HFFc6 (cell line): ENCODE measurements at regions not wholly inside any gene's neighbourhood (a gene's known extent, or its start where the extent isn't known, plus 50 kb on each side); places are given as distances from the start of the nearest gene placed in this dataset.

Source experiments
- DNase-seq: peaks from one replicate; pipeline ENCODE4 v3.0.0-alpha.2; 2018
- H3K27ac Mint-ChIP-seq: 2 replicates; pipeline ENCODE4 v1.8.0; 2020; ENCODE audit warnings: mild to moderate bottlenecking, mixed read lengths
- H3K27me3 Mint-ChIP-seq: 2 replicates; pipeline ENCODE4 v1.8.0; 2021; ENCODE audit warnings: mild to moderate bottlenecking, moderate library complexity, mixed read lengths; ENCODE audit not compliant: insufficient read depth
- H3K36me3 Mint-ChIP-seq: 2 replicates; pipeline ENCODE4 v1.8.0; 2021; ENCODE audit warnings: low read depth, mixed read lengths
- H3K4me1 Mint-ChIP-seq: 2 replicates; pipeline ENCODE4 v1.8.0; 2020; ENCODE audit warnings: low read depth, mixed read lengths
- H3K4me3 Mint-ChIP-seq: 2 replicates; pipeline ENCODE4 v1.8.0; 2020; ENCODE audit warnings: mild to moderate bottlenecking, moderate library complexity, mixed read lengths
- H3K9me3 Mint-ChIP-seq: 2 replicates; pipeline ENCODE4 v1.8.0; 2020; ENCODE audit warnings: mild to moderate bottlenecking, mixed read lengths
- TF ChIP-seq, protein P1 (sequence below): fragments of 200-600 bp; sonication (generic); IDR thresholded peaks from 2 replicates; pipeline ENCODE4 v1.5.0; 2021; ENCODE audit warnings: antibody characterized with exemption, mild to moderate bottlenecking

DNA sequence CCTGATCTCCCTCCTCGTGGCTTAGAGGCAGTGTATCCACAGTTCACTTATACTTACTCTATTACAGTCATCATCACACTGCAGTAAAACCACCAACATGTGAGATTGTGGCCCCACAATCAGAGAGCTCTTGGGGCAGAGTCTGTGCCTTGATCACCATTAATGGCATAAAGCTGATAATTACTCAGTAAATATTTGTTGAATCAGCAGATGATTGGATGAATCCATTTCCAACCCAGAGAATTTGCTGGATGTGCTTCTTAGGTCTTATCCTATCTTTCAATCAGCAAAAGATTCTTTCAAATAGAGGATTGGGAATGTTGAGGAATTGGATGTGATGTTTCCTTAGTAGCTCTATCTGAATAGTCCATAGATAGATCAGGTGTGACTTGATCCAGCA lies 88.8 kb upstream of the PITX1 start:
- no peaks in the 10 kb centered on the region for H3K36me3 Mint-ChIP-seq
- H3K9me3 Mint-ChIP-seq: no peaks in the 10 kb centered on the region
- H3K4me1 Mint-ChIP-seq: peaks cover 20% of the 10 kb centered on the region
- no peak overlapping the region for H3K4me3 Mint-ChIP-seq
- H3K27ac Mint-ChIP-seq: no peak overlapping the region
- TF ChIP-seq, protein P1, sequence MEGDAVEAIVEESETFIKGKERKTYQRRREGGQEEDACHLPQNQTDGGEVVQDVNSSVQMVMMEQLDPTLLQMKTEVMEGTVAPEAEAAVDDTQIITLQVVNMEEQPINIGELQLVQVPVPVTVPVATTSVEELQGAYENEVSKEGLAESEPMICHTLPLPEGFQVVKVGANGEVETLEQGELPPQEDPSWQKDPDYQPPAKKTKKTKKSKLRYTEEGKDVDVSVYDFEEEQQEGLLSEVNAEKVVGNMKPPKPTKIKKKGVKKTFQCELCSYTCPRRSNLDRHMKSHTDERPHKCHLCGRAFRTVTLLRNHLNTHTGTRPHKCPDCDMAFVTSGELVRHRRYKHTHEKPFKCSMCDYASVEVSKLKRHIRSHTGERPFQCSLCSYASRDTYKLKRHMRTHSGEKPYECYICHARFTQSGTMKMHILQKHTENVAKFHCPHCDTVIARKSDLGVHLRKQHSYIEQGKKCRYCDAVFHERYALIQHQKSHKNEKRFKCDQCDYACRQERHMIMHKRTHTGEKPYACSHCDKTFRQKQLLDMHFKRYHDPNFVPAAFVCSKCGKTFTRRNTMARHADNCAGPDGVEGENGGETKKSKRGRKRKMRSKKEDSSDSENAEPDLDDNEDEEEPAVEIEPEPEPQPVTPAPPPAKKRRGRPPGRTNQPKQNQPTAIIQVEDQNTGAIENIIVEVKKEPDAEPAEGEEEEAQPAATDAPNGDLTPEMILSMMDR: no peak
- DNase-seq: no peak
- peaks cover 6% of the 10 kb centered on the region for H3K27me3 Mint-ChIP-seq

DNA sequence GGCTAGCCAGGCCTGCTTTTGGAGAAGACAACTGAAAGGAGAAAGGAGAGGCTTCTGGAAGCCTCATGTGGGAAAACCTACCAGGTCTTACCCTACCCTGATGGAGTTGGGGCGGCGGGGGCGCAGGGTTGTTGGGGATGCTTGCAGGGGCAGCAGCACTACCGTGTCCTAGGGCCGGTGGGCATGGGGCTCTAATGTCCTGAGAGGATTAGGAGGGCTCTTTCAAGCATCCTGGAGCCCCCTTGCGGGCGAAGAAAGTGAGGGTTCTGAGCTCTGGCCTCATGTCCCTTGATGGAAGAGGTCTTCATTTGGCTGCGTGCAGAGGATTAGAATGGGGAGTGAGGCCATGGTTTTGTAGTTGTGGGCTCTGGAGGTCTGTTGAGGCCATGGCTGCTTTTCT lies 86.9 kb upstream of the PITX1 start:
- Mint-ChIP-seq H3K9me3 (no peaks in the 10 kb centered on the region), H3K27me3 (peaks cover 4% of the 10 kb centered on the region), H3K4me1 (peaks cover 8% of the 10 kb centered on the region), H3K36me3 (no peaks in the 10 kb centered on the region), H3K4me3 (no peak overlapping the region), H3K27ac (no peak overlapping the region)
- DNase-seq: no peak
- TF ChIP-seq, protein P1: no peak; the same call in 1 of the 2 replicates

DNA sequence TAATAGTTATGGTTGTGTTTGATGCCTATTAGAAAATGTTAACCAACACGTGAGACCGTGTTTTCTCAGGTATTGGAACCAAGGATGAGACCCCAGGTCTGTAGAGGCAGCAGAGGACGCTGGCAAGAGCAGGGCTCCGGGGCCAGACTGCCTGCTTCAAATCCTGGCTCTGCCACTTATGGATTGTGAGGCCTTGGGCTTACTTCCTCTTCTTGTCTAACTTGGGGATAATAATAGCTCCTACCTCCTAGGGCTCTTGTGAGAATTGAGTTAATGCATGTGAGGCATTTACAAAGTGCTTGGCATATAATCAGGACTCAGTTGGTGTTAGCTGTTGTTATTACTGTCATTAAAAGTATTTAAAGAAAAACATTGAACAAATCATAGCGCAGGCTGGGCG lies 85.5 kb upstream of the PITX1 start:
- H3K4me3 Mint-ChIP-seq: no peak overlapping the region
- no peaks in the 10 kb centered on the region for H3K9me3 Mint-ChIP-seq
- H3K4me1 Mint-ChIP-seq: peaks cover 7% of the 10 kb centered on the region
- TF ChIP-seq, protein P1: no peak
- H3K36me3 Mint-ChIP-seq: no peaks in the 10 kb centered on the region
- H3K27ac Mint-ChIP-seq: no peak overlapping the region
- DNase-seq: no peak
- peaks cover 6% of the 10 kb centered on the region for H3K27me3 Mint-ChIP-seq

DNA sequence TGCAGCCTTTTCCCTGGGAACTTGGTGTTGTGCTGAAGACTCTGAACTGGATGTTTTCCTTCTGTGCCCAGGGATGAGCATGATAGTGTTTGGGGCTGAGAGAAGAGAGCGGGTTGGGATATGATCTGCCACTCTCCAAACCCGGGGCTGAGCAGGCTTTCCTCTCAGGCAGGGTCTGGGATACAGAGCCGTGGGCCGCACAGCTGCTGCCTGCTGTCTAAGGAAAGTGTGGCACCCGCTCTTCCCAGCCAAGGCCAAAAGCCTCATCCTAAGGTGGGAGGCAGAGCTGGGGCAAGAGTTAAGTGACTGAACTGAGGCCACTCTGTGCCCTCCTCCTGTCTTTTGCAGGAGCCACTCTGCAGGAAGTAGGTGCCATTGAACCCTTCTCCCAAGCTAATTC lies 83.6 kb upstream of the PITX1 start:
- TF ChIP-seq, protein P1: no peak
- Mint-ChIP-seq H3K36me3 (no peaks in the 10 kb centered on the region), H3K27ac (no peak overlapping the region), H3K9me3 (no peaks in the 10 kb centered on the region), H3K27me3 (peaks cover 9% of the 10 kb centered on the region), H3K4me1 (no peaks in the 10 kb centered on the region), H3K4me3 (no peak overlapping the region)
- DNase-seq: no peak

- TF ChIP-seq, protein P1: no peak
- Mint-ChIP-seq H3K27me3 (peaks cover 9% of the 10 kb centered on the region), H3K9me3 (no peaks in the 10 kb centered on the region), H3K36me3 (no peaks in the 10 kb centered on the region), H3K27ac (no peak overlapping the region), H3K4me3 (no peak overlapping the region), H3K4me1 (no peaks in the 10 kb centered on the region)
- DNase-seq: no peak
Measured at GRCh38 chr5:135116160-135116561, 82.1 kb upstream of the PITX1 start.

DNA sequence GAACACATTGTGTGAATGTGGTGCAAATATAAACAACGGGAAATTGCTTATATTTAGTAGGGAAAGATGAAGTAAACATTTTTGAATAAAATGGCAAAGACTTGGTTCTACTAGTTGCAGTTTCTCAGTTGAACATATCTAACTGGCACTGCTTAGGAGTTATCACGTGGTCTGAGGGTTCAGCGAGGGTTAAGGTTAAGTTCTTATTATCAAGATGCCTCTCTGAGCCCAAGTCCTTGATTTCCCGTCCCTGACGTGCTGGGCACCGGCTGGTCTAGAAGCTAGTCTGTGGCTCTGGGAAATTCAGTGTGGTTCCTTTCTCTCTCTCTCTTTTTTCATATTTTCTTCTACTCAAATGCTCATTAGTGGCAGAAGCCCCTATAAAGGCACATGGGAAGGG lies 81.6 kb upstream of the PITX1 start:
- no peaks in the 10 kb centered on the region for H3K9me3 Mint-ChIP-seq
- no peaks in the 10 kb centered on the region for H3K4me1 Mint-ChIP-seq
- no peak for DNase-seq
- no peak overlapping the region for H3K27ac Mint-ChIP-seq
- no peak overlapping the region for H3K4me3 Mint-ChIP-seq
- TF ChIP-seq, protein P1: no peak
- H3K27me3 Mint-ChIP-seq: peaks cover 9% of the 10 kb centered on the region
- no peaks in the 10 kb centered on the region for H3K36me3 Mint-ChIP-seq
